ENCODE measurements at regions not wholly inside any gene's neighbourhood (a gene's known extent, or its start where the extent isn't known, plus 50 kb on each side); places are given as distances from the start of the nearest gene placed in this dataset.
"Not testable (repeated sequence)": the region's sequence is repeated elsewhere in the genome, so short reads cannot be mapped to it uniquely, and the experiment has no call there.

DNA sequence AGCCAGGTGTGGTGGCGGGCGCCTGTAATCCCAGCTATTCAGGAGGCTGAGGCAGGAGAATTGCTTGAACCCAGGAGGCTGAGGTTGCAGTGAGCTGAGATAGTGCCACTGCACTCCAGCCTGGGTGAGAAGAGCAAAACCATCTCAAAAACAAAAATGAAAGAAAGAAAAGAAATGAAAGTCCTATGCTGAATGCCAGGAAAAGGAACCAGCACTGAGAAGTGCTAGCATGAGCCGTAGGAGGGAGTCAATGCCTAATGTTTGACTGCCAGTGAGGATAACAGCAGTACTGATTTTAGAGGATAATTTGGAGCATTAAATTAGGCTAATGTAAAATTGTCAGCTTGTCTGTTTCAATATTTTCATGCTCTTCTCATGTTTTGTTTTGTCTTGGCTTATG lies 472.8 kb downstream of the GADD45G start:
- TF ChIP-seq POLR2A (IDR thresholded peaks at IDR 0.05; ENCODE audit: low read length); GATA1 (IDR thresholded peaks at IDR 0.05; ENCODE audit: low read depth, low read length): not testable (repeated sequence)
